GM18868 (cell line): ENCODE measurements at regions not wholly inside any gene's neighbourhood (a gene's known extent, or its start where the extent isn't known, plus 50 kb on each side); places are given as distances from the start of the nearest gene placed in this dataset.
"Not testable (repeated sequence)": the region's sequence is repeated elsewhere in the genome, so short reads cannot be mapped to it uniquely, and the experiment has no call there.

Experiments used
- ATAC-seq: cut with Tn5 transposase; IDR thresholded peaks from one replicate; pipeline ENCODE4 v1.9.1; 2021; ENCODE audit warnings: mild to moderate bottlenecking, moderate library complexity; ENCODE audit not compliant: unreplicated experiment

GRCh38 chr5:100043475-100043874, 491.7 kb upstream of the FAM174A start:
- peak; percentile 56 for ATAC-seq

- ATAC-seq, result no peak
These were observed 508.6 kb upstream of the FAM174A start for GRCh38 chr5:100026606-100027005.

- no peak for ATAC-seq
These were observed 511.6 kb upstream of the FAM174A start for GRCh38 chr5:100023536-100023935.

- no peak for ATAC-seq
These were observed 517.5 kb upstream of the FAM174A start for GRCh38 chr5:100017520-100018262.

GRCh38 chr5:100013305-100013704, 521.9 kb upstream of the FAM174A start:
- not testable (repeated sequence) for ATAC-seq

GRCh38 chr5:100011160-100011559, 524.0 kb upstream of the FAM174A start:
- ATAC-seq, result not testable (repeated sequence)

GRCh38 chr5:100004969-100005368, 530.2 kb upstream of the FAM174A start:
- ATAC-seq, result no peak

GRCh38 chr5:99998319-99998718, 536.9 kb upstream of the FAM174A start:
- no peak for ATAC-seq

GRCh38 chr5:99995407-99995806, 539.8 kb upstream of the FAM174A start:
- ATAC-seq, result no peak

GRCh38 chr5:99973779-99974178, 561.4 kb upstream of the FAM174A start:
- no peak for ATAC-seq

- no peak for ATAC-seq
These were observed 579.2 kb upstream of the FAM174A start for GRCh38 chr5:99955962-99956361.

- ATAC-seq, result no peak
These were observed 580.2 kb upstream of the FAM174A start for GRCh38 chr5:99955006-99955405.

GRCh38 chr5:99949969-99950524, 585.1 kb upstream of the FAM174A start:
- ATAC-seq, result no peak

GRCh38 chr5:99949361-99949760, 585.8 kb upstream of the FAM174A start:
- no peak for ATAC-seq

GRCh38 chr5:99948850-99949249, 586.3 kb upstream of the FAM174A start:
- no peak for ATAC-seq

GRCh38 chr5:99945478-99946442, 589.4 kb upstream of the FAM174A start:
- no peak for ATAC-seq

GRCh38 chr5:99940540-99940939, 594.6 kb upstream of the FAM174A start:
- ATAC-seq, result no peak

GRCh38 chr5:99936911-99937310, 598.3 kb upstream of the FAM174A start:
- no peak for ATAC-seq

- no peak for ATAC-seq
These were observed 605.4 kb upstream of the FAM174A start for GRCh38 chr5:99929806-99930135.

GRCh38 chr5:99929067-99929805, 605.9 kb upstream of the FAM174A start:
- ATAC-seq, result no peak

GRCh38 chr5:99928490-99928889, 606.7 kb upstream of the FAM174A start:
- ATAC-seq, result no peak
